ENCODE measurements at regions not wholly inside any gene's neighbourhood (a gene's known extent, or its start where the extent isn't known, plus 50 kb on each side); places are given as distances from the start of the nearest gene placed in this dataset.
A peak's percentile ranks its signal among the peaks of the same experiment; 100 is the strongest.

DNA sequence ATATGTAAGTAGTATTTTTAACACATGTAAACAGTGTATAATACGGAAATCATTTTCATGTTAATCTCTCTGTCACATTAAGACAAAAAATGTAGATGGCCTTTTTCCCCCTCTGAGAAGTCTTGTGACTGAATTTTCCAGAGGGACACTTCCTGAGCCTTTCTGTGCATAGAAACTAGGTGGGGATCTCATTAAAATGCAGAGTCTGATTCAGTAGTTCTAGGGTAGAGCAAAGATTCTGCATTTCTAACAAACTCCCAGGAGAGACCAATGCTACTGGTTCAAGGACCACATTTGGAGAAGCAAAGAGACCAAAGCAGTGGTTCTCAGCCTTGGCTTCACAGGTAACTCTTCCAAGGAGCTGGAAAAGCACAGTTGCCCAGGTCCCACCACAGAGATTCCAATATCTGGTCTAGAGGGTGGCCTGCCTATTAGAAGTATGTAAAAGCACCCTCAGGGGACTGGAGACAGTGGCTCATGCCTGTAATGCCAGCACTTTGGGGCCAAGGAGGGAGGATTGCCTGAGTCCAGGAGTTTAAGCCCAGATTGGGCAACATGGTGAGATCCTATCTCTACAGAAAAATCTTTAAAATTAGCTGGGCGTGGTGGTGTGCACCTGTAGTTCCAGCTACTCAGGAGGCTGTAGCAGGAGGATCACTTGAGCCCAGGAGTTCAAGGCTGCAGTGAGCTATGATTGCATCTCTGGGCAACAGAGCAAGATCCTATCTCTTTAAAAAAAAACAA, 378.5 kb downstream of the KIF16B start:
- Histone ChIP-seq H3K36me3 (no peaks in the 10 kb centered on the region), H3K27ac (no peak overlapping the region), H3K9me3 (no peaks in the 10 kb centered on the region), H3K4me1 (no peaks in the 10 kb centered on the region), H3K27me3 (no peaks in the 10 kb centered on the region), H3K4me3 (no peak overlapping the region)
- DNase-seq (ENCODE audit: extremely low spot score in 2 of 2), result peak in 1 of 2 donors; percentile 29
- no peak for TF ChIP-seq POLR2AphosphoS5 (IDR thresholded peaks at IDR 0.05; ENCODE audit: insufficient read depth in 1 of 2, low read depth in 1 of 2)
- no peak for TF ChIP-seq POLR2A (IDR thresholded peaks at IDR 0.05)
- TF ChIP-seq, protein P1, sequence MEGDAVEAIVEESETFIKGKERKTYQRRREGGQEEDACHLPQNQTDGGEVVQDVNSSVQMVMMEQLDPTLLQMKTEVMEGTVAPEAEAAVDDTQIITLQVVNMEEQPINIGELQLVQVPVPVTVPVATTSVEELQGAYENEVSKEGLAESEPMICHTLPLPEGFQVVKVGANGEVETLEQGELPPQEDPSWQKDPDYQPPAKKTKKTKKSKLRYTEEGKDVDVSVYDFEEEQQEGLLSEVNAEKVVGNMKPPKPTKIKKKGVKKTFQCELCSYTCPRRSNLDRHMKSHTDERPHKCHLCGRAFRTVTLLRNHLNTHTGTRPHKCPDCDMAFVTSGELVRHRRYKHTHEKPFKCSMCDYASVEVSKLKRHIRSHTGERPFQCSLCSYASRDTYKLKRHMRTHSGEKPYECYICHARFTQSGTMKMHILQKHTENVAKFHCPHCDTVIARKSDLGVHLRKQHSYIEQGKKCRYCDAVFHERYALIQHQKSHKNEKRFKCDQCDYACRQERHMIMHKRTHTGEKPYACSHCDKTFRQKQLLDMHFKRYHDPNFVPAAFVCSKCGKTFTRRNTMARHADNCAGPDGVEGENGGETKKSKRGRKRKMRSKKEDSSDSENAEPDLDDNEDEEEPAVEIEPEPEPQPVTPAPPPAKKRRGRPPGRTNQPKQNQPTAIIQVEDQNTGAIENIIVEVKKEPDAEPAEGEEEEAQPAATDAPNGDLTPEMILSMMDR (IDR thresholded peaks at IDR 0.05), result no peak
- intact Hi-C loops (cut with DNase I), result no loop called here

DNA sequence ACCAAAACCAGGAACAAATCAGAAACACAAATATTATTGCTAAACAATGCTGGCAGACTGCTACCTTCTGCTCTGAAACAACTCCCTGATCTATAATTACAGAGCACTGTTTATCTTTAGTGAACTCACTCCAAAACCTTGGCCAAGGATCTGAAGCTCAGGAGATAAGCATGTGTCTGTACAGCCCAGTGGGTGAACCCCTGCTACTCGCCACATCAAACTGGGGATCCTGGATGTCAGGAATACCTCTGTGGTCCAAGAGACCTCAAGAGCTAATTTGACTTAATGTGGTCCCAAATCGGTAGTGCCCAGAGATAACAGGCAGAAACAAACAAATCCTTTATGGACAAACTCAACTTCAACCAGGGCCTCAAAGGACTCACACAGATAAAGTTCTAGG, 381.8 kb downstream of the KIF16B start:
- H3K4me1 ChIP-seq, result no peaks in the 10 kb centered on the region
- no peaks in the 10 kb centered on the region for H3K9me3 ChIP-seq
- TF ChIP-seq POLR2A (IDR thresholded peaks at IDR 0.05) (no peak), POLR2AphosphoS5 (IDR thresholded peaks at IDR 0.05; ENCODE audit: insufficient read depth in 1 of 2, low read depth in 1 of 2) (no peak)
- TF ChIP-seq, protein P1 (IDR thresholded peaks at IDR 0.05), result no peak
- H3K27ac ChIP-seq, result no peak overlapping the region
- no peaks in the 10 kb centered on the region for H3K36me3 ChIP-seq
- peak in 1 of 2 donors; percentile 56 for DNase-seq (ENCODE audit: extremely low spot score in 2 of 2)
- no peak overlapping the region for H3K4me3 ChIP-seq
- no peaks in the 10 kb centered on the region for H3K27me3 ChIP-seq
- intact Hi-C loops (cut with DNase I), result no loop called here

DNA sequence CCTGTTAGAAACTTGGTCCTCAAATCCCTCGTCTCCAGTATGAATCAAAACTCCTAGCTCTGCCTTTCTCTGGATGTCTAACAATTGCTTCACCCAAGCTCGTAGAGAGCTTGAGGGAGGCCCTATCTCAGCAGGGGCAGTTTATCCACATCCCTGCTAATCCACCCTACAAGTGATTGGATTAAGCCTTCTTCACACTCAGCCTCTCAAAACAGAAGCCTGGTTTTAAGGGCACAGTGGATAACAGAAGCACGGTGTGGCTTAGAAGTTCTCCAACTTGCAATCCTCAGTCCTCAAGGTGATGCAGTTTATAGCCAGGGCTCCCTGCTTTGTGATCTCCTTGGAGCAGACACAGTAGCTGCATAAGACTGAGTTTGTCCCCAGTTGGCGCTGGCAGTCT, 383.9 kb downstream of the KIF16B start:
- no peak for DNase-seq (ENCODE audit: extremely low spot score in 2 of 2)
- intact Hi-C loops (cut with DNase I), result no loop called here
- TF ChIP-seq POLR2A (IDR thresholded peaks at IDR 0.05) (no peak), POLR2AphosphoS5 (IDR thresholded peaks at IDR 0.05; ENCODE audit: insufficient read depth in 1 of 2, low read depth in 1 of 2) (no peak)
- TF ChIP-seq, protein P1 (IDR thresholded peaks at IDR 0.05), result no peak

DNA sequence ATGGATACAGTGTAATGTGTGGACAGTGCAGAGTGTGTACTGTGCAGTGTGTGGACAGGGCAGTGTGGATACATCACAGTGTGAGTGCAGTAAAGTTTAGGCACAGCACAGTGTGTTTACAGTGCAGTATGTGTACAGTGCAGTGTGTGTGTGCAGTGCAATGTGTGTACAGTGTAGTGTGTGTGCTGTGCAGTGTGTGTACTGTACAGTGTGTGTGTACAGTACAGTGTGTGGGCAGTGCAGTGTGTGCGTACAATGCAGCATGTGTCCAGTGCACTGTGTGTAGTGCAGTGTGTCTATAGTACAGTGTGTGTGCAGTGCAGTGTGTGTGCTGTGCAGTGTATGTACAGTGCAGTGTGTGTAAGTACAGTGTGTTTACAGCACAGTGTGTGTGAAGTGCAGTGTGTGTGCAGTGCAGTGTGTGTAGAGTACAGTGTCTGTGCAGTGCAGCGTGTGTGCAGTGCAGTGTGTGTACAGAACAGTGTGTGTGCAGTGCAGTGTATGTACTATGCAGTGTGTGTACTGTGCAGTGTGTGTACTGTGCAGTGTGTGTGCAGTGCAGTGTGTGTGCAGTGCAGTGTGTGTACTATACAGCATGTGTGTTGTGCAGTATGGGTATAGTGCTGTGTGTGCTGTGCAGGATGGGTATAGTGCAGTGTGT, 385.2 kb downstream of the KIF16B start:
- no peaks in the 10 kb centered on the region for H3K36me3 ChIP-seq
- H3K27ac ChIP-seq, result no peak overlapping the region
- H3K4me1 ChIP-seq, result no peaks in the 10 kb centered on the region
- DNase-seq (ENCODE audit: extremely low spot score in 2 of 2), result no peak
- H3K4me3 ChIP-seq, result no peak overlapping the region
- TF ChIP-seq, protein P1 (IDR thresholded peaks at IDR 0.05), result no peak
- TF ChIP-seq POLR2A (IDR thresholded peaks at IDR 0.05), result no peak
- intact Hi-C loops (cut with DNase I), result no loop called here
- no peaks in the 10 kb centered on the region for H3K9me3 ChIP-seq
- H3K27me3 ChIP-seq, result no peaks in the 10 kb centered on the region

More for the DNA sequence above, 383.9 kb downstream of the KIF16B start:
- H3K9me3 ChIP-seq, result no peaks in the 10 kb centered on the region
- no peaks in the 10 kb centered on the region for H3K36me3 ChIP-seq
- H3K4me3 ChIP-seq, result no peak overlapping the region
- no peak overlapping the region for H3K27ac ChIP-seq
- no peaks in the 10 kb centered on the region for H3K4me1 ChIP-seq
- no peaks in the 10 kb centered on the region for H3K27me3 ChIP-seq

DNA sequence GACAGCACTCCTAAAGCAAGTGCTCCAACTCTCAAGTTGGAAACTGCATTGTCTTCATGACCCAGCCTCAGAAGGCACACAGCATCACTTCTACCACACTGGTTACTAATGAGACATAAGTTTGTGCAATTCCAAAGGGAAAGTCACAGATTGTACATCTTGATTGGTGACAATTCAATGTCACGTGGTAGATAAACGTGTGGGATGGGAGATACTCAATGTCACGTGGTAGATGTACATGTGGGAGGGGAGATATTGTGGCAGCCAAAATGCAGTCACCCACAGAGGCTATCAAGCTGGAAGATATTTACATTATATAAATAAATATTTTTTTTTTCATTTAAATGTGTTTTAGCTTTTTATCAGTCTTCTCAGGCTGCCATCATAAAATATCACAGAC, 393.3 kb downstream of the KIF16B start:
- intact Hi-C loops (cut with DNase I), result no loop called here

More for the DNA sequence above, 393.3 kb downstream of the KIF16B start:
- H3K36me3 ChIP-seq, result no peaks in the 10 kb centered on the region
- no peak for DNase-seq (ENCODE audit: extremely low spot score in 2 of 2)
- TF ChIP-seq POLR2A (IDR thresholded peaks at IDR 0.05), result no peak
- TF ChIP-seq, protein P1 (IDR thresholded peaks at IDR 0.05), result no peak
- TF ChIP-seq POLR2AphosphoS5 (IDR thresholded peaks at IDR 0.05; ENCODE audit: insufficient read depth in 1 of 2, low read depth in 1 of 2), result no peak
- no peak overlapping the region for H3K4me3 ChIP-seq
- no peaks in the 10 kb centered on the region for H3K9me3 ChIP-seq
- H3K27ac ChIP-seq, result no peak overlapping the region
- H3K4me1 ChIP-seq, result no peaks in the 10 kb centered on the region
- H3K27me3 ChIP-seq, result no peaks in the 10 kb centered on the region
